GM23338 (cell line): ENCODE measurements at regions not wholly inside any gene's neighbourhood (a gene's known extent, or its start where the extent isn't known, plus 50 kb on each side); places are given as distances from the start of the nearest gene placed in this dataset.

Experiments
- ATAC-seq: fragments of 200-7000 bp; cut with Tn5 transposase; 3 replicates; pipeline ENCODE4 v1.9.1; 2020
- DNase-seq: peaks from one replicate; pipeline ENCODE4 v3.0.0-alpha.2; 2015; ENCODE audit warnings: low spot score
- H2AFZ ChIP-seq: fragments of 200-600 bp; sonication (generic); 2 replicates; pipeline ENCODE4 v1.8.0; 2016; ENCODE audit warnings: antibody characterized with exemption, mild to moderate bottlenecking, moderate library complexity
- H3F3A ChIP-seq: fragments of 200-600 bp; sonication (generic); replicated peaks from 2 replicates; pipeline ENCODE4 v1.8.0; 2017; ENCODE audit warnings: antibody characterized with exemption, mixed run types, low read depth
- H3K27ac ChIP-seq: fragments of 200-600 bp; sonication (generic); 2 replicates; pipeline ENCODE4 v1.6.1; 2016; ENCODE audit warnings: low read depth
- H3K27me3 ChIP-seq: fragments of 200-600 bp; sonication (generic); 2 replicates; pipeline ENCODE4 v1.8.0; 2016; ENCODE audit warnings: mild to moderate bottlenecking, mixed run types, moderate library complexity; ENCODE audit not compliant: insufficient read depth
- H3K36me3 ChIP-seq: fragments of 200-600 bp; sonication (generic); 2 replicates; pipeline ENCODE4 v1.8.0; 2016; ENCODE audit warnings: mild to moderate bottlenecking; ENCODE audit not compliant: insufficient read depth
- H3K4me1 ChIP-seq: fragments of 200-600 bp; sonication (generic); 2 replicates; pipeline ENCODE4 v1.8.0; 2016; ENCODE audit warnings: mild to moderate bottlenecking, moderate library complexity; ENCODE audit not compliant: insufficient read depth
- H3K4me2 ChIP-seq: fragments of 200-600 bp; sonication (generic); 2 replicates; pipeline ENCODE4 v1.7.1; 2017; ENCODE audit warnings: mixed run types
- H3K4me3 ChIP-seq: fragments of 200-600 bp; sonication (generic); 2 replicates; pipeline ENCODE4 v1.6.1; 2016; ENCODE audit warnings: mixed run types
- H3K79me2 ChIP-seq: fragments of 200-600 bp; sonication (generic); replicated peaks from 2 replicates; pipeline ENCODE4 v1.8.0; 2017; ENCODE audit warnings: mild to moderate bottlenecking; ENCODE audit not compliant: insufficient read depth
- H3K9me2 ChIP-seq: fragments of 200-600 bp; sonication (generic); 2 replicates; pipeline ENCODE4 v1.8.0; 2017; ENCODE audit not compliant: insufficient read depth
- H4K20me1 ChIP-seq: fragments of 200-600 bp; sonication (generic); replicated peaks from 2 replicates; pipeline ENCODE4 v1.8.0; 2017; ENCODE audit warnings: mild to moderate bottlenecking; ENCODE audit not compliant: insufficient read depth
- H3K27ac Mint-ChIP-seq: 2 replicates; pipeline ENCODE4 v1.8.0; 2020; ENCODE audit warnings: inconsistent platforms, mild to moderate bottlenecking, moderate library complexity, mixed read lengths
- H3K27me3 Mint-ChIP-seq: 3 replicates; pipeline ENCODE4 v1.8.0; 2022; ENCODE audit warnings: low read depth, mild to moderate bottlenecking, moderate library complexity, mixed read lengths, inconsistent platforms; ENCODE audit not compliant: insufficient read depth, poor library complexity
- H3K36me3 Mint-ChIP-seq: 3 replicates; pipeline ENCODE4 v1.8.0; 2021; ENCODE audit warnings: low read depth, mild to moderate bottlenecking, inconsistent platforms, moderate library complexity, mixed read lengths
- H3K4me1 Mint-ChIP-seq: 3 replicates; pipeline ENCODE4 v1.8.0; 2020; ENCODE audit warnings: mild to moderate bottlenecking, inconsistent platforms, mixed read lengths
- H3K4me3 Mint-ChIP-seq: 3 replicates; pipeline ENCODE4 v1.8.0; 2021; ENCODE audit warnings: moderate library complexity, mild to moderate bottlenecking, inconsistent platforms, mixed read lengths
- H3K9me3 Mint-ChIP-seq: 3 replicates; pipeline ENCODE4 v1.8.0; 2020; ENCODE audit warnings: moderate library complexity, mild to moderate bottlenecking, inconsistent platforms, mixed read lengths
- CREB1 ChIP-seq: fragments of 250-450 bp; sonication (Bioruptor Pico); IDR thresholded peaks from 2 replicates; pipeline ENCODE4 v1.5.0; 2020; ENCODE audit warnings: low read depth, mild to moderate bottlenecking, moderate library complexity
- EZH2phosphoT487 ChIP-seq: fragments of 200-600 bp; sonication (generic); IDR thresholded peaks from one replicate; pipeline ENCODE4 v1.8.1; 2018; ENCODE audit warnings: antibody characterized with exemption; ENCODE audit not compliant: unreplicated experiment
- JUNB ChIP-seq: IDR thresholded peaks from one replicate; pipeline ENCODE4 v1.6.1; 2016; ENCODE audit warnings: antibody characterized with exemption; ENCODE audit not compliant: unreplicated experiment
- NANOG ChIP-seq: IDR thresholded peaks from 2 replicates; pipeline ENCODE4 v1.6.1; 2016; ENCODE audit warnings: antibody characterized with exemption, borderline replicate concordance
- REST ChIP-seq: IDR thresholded peaks from one replicate; pipeline ENCODE4 v1.6.1; 2018; ENCODE audit warnings: antibody characterized with exemption; ENCODE audit not compliant: unreplicated experiment
- STAT1 ChIP-seq: IDR thresholded peaks from one replicate; pipeline ENCODE4 v1.6.1; 2016; ENCODE audit warnings: antibody characterized with exemption; ENCODE audit not compliant: unreplicated experiment
- ZNF462 ChIP-seq: fragments of 250-450 bp; sonication (Bioruptor Pico); IDR thresholded peaks from 2 replicates; pipeline ENCODE4 v1.5.0; 2020; ENCODE audit warnings: mild to moderate bottlenecking, moderate library complexity

- DNase-seq (no peak), ATAC-seq (no peak; the same call in 2 of the 3 replicates)
- no peaks in the 10 kb centered on the region for H4K20me1 ChIP-seq
- H3K27ac ChIP-seq: no peak overlapping the region
- no peaks in the 10 kb centered on the region for H3K79me2 ChIP-seq
- TF ChIP-seq JUNB (no peak), CREB1 (CRISPR knock-in tag) (no peak), REST (no peak), EZH2phosphoT487 (no peak), ZNF462 (no peak), NANOG (no peak), STAT1 (no peak)
- no peak overlapping the region for H3K4me2 ChIP-seq
- H3K4me3 ChIP-seq: no peak overlapping the region
- no peak overlapping the region for H3K27ac Mint-ChIP-seq
- H3K27me3 ChIP-seq: no peaks in the 10 kb centered on the region
- H3K4me1 Mint-ChIP-seq: no peaks in the 10 kb centered on the region
- no peaks in the 10 kb centered on the region for H3K36me3 Mint-ChIP-seq
- peaks cover 5% of the 10 kb centered on the region; the same call in 1 of the 2 replicates for H3K9me2 ChIP-seq
- H3K36me3 ChIP-seq: no peaks in the 10 kb centered on the region
- H3K27me3 Mint-ChIP-seq: peaks cover 5% of the 10 kb centered on the region
- no peak overlapping the region for H3K4me3 Mint-ChIP-seq
- no peaks in the 10 kb centered on the region for H3K4me1 ChIP-seq
- no peaks in the 10 kb centered on the region; the same call in 2 of the 3 replicates for H3K9me3 Mint-ChIP-seq
- no peak overlapping the region for H2AFZ ChIP-seq
- H3F3A ChIP-seq: no peaks in the 10 kb centered on the region
Observed at GRCh38 chr5:174412374-174412773, 312.0 kb upstream of the MSX2 start.
